NOMO-1 (cell line): ENCODE measurements at regions not wholly inside any gene's neighbourhood (a gene's known extent, or its start where the extent isn't known, plus 50 kb on each side); places are given as distances from the start of the nearest gene placed in this dataset.

Experiments
- DNase-seq, 2 experiments: peaks; one replicate each; lab custom pipeline; 2025; ENCODE audit not compliant: unreplicated experiment in 2 of 2; lab: John Stamatoyannopoulos, UW

DNA sequence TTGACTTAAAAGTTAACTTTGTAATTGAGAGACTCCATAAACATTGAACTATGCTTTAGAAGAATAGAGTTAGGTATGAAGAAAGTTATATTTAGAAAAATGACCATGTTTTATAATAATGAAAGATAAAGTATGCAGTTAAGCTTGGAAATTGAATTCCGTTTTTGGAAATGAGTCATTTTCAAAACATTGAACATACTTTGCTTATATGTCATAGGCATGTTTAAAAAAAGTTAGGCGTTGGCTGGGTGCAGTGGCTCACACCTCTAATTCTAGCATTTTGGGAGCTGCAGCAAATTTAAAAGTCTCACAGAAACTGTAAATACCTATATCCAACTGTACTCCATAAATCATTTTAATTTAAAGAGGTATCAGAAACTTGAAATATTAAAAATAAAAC, 607.4 kb downstream of the CBLN2 start:
- DNase-seq: no peak

DNA sequence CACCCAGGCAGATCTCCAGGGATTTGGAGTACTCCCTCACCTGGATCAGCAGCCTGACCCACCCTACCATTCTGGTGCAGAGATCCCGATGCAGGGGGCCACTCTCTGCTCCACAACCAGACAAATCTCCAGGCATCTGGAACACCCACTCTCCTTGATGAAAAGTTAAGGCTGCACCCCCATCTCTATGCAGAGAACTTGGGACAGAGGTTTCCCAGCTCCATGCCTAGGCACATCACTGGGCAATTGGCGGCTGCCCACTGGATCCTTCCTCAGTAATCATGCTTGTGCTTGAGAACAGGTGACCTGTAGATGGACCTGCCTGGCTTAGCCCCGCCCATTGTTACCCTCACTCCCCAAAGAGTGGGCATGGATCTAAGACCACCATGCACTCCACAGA, 624.9 kb downstream of the CBLN2 start:
- DNase-seq: no peak

DNA sequence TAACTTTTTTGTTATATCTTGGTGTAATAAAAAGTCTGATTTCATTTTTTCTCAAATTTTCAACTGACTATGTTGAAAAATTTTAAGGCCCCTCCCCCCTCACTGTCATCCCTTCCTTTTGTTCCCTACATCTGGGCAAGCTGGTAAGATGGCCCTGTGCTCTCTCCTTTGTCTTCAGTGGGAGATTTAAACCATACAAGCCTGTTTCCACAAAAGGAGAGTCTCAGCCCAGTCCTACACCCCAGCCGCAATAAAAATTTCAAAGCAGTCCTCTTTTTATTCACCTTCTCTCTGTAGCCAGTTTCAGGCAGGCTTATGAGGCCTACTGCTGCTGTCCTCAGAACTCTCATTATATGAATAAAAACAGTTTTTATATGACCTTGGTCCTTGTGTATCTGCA, 630.5 kb downstream of the CBLN2 start:
- DNase-seq: no peak

DNA sequence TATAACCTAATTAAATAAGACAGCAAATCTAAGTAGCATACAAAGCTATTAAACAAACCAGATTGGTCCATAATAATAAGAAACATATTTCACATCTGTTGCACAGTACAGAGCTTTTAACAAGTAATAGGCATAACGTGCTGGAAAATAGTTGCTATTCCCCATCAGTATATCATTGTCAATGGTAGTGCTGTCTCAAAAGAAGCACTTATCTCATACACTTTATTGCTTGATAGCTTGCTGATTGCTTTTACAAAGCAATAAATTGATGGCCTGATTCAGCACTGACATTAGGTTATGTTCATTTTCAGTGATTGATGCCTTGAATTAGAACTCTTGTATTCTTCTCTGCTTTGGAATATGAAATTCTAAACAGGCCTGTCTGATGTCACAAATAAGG, 641.7 kb downstream of the CBLN2 start:
- DNase-seq: no peak

DNA sequence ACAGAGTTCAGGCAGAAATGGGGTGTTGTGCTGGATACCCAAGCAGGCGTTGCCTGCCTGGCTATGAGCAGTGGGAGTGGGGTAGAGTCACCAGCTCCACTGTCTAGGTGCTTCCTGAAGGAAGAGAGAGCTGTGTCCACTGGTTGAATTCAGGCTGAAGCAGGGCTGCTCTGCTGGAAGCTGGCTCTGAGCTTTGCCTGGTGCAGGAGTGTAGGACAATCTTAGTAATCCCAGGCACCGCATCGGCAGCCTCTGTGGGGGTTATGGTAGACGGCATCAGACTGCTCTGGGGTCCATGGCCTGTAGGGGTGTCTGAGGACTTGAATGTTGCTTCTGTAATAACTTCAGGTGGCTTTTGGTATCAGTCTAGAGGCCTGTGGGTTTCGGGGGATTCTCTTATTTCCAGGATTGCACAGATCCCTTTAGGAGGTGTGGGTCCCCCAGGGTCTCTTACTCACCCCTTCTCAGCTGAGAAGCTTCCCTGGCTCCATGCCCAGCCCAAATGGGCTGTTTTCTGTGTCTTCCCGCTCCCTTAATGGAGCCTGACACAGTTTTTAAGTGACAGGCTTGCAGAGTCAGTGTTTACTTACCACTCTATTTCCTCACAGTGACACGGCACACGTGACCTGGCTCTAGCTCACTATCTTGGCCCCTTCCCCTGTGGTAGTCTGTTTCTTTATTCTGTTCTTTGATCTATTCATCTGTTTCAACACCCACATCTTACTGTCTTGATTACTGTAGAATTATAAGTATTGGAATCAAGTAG, 644.3 kb downstream of the CBLN2 start:
- no peak for DNase-seq

DNA sequence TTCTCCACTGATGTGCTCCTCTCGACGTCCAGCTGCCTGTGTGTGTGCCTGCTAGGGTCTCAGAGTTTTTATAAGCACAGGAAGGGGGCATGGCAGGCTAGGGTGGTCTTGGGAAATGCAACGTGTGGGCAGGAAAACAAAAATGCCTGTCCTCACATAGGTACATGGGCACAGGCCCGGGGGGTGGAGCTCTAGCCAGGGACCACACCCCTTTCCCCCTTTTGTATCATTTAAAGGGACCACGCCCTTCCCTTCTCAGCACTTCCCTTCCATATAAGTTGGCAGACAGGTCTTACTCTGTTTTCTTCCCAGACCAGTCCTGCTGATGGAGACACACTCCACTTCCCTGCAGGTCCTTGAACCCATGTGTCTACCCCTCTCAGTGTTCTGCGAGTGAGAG, 645.0 kb downstream of the CBLN2 start:
- no peak for DNase-seq

DNA sequence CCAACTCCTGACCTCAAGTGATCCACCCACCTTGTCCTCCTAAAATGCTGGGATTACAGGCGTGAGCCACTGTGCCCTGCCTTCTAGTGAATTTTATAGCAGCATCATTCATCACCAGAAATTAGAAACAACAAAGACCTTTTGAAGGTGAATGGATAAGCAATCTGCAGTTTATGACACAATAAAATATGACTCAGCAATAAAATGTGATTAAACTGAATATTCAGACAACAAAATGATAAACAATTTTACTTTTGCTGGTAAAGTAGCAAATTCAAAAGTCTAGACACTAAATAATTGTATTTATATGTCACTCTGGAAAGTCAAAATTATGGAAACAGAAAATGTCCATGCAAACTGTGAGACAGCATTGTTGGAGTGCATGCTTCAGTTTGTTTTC, 656.6 kb downstream of the CBLN2 start:
- no peak for DNase-seq

DNA sequence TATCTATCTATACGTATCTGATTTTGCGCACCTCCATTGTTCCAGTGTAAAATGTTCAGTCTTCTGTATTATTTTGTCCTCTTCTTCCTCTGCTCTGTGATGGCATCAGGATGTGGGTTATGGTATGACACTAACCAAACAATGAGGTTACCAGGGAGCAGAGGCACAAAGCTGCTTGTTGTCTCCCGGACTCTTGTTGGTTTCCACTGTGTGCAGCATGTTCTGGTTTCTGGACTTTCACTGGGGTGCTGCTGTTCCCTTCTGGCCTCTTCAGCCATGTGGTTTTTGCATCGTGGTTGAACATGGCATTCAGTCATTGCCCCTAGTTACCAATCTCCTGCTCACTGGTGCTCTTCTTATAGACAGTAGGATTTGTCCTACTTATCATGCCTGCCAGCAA, 665.9 kb downstream of the CBLN2 start:
- DNase-seq: no peak

DNA sequence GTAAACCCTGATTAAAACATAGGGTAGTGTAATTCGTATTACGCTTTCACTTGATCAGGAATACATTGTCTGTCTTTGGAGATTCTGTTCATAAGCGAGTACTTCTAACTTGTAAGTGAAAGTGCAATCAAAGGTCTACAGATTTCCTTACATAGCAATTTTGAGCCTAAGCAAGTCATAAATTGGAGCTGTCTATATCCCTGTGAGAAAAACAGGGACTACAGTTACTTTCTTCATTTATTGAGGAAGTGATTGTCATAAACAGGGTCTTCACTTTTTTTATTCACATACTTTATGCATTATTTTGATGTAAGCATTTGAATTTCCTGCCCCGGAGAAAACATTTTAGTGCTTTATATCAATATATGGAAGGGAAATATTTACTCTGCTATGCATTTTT, 670.4 kb downstream of the CBLN2 start:
- no peak for DNase-seq

DNA sequence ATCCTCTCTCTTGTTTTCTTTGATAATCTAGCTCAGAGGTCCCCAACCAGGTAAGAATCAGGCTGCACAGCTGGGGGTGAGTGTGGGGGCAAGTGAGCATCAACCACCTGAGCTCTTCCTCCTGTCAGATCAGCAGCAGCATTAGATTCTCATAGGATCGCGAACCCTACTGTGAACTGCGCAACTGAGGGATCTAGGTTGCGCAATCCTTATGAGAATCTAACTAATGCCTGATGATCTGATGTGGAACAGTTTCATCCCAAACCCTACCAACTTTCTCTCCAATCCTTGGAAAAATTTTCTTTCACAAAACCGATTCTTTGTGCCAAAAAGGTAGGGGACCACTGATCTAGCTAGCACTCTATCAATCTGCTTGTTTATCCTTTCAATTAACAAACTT, 678.3 kb downstream of the CBLN2 start:
- no peak for DNase-seq

DNA sequence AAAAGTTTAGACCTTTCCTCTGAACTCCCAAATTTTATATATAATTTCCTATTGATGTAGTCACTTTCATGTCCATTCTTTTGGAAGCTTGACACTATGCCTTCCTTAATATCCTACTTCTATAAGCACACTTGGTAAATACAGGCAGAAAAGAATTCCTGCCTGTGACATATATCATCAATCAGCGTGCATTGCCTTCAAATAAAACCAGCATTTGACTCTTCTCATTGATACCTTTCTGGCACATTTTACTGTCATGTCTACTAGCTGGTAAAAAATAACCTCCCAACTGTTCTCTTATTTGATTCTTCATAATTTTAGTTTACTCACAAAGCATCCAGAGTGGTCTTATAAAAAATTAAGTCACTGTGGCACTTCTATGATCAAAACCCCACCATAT, 693.5 kb downstream of the CBLN2 start:
- no peak for DNase-seq

DNA sequence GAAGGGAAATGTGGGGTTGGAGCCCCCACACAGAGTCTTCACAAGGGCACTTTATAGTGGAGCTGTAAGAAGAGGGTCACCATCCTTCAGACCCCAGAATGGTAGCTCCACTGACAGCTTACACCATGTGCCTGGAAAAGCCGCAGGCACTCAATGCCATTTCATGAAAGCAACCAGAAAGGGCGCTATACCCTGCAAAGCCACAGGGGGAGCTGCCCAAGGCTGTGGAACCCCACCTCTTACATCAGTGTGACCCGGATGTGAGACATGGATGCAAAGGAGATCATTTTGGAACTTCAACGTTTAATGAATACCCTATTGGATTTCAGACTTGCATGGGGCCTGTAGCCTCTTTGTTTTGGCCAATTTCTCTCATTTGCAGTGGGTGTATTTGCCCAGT, 694.7 kb downstream of the CBLN2 start:
- no peak for DNase-seq

DNA sequence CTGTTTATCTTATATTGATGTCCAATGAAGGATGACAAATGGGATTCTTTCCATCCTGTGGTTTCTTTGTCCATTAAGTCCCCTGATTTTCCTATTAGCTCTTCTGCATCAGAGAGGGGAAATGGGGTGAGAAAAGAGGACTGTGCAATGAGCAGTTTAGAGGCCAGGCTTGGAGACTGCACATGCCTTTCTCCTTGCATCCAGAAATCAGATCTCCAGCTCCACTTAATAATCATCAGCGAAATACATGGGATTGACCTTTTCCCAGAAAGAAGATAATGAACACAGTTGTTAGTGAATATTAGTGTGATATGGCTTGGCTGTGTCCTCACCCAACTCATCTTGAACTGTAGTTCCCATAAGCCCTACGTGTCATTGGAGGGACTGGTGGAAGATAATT, 697.4 kb downstream of the CBLN2 start:
- DNase-seq: no peak

DNA sequence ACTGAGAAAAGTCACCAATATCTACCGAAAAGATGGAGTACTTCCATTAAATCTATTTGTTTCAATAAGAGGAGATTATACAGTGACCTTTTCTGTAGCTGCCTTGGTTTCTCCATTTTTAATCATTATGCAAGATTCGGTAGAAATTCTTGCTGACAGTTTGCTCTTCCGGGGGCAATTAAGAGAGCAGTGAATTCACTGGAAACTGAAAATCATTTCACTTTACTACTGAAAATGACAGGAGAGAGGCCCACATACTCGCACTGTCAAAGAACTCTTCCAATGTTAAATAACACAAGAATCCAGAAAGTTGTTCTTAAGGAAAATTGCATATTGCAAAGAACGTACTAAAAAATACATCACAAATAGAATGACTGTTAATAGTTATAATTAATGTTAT, 699.3 kb downstream of the CBLN2 start:
- DNase-seq: no peak

DNA sequence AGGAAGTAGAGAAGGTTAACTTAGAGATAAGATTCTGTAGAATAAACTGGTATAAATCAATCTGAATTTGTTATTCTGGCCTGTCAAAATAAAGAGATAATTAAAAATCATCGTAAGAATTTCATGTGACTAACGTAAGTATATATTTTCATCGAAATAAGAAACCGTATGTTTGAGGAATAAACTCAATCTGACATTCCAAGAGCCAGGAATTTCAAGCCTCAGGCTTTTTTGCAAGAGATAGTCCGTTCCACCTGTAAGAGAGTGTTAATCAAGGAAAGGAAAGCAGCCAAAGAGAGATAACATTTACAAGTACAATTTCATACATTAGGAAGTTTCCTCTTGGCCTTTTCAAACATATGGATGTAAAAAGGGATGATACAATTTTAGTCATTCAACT, 701.5 kb downstream of the CBLN2 start:
- DNase-seq: no peak

DNA sequence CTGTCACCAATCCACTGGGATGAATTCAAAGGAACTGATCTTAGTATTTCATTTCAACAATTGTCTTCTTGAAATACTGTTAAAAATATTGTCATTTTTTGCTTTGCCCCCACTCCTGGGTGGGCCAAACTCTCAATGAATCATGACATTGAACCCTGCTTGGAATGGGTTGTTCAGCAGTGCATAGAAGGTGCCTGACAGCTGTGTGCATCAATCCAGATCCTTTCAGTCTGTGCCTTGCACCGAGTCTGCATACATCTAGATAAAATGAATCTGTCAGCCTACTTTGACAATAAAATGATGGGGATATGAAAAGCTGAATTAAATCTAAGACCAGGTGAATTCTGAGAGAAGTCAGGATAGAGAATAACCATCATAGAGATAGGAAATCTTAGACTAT, 706.6 kb downstream of the CBLN2 start:
- DNase-seq: no peak

DNA sequence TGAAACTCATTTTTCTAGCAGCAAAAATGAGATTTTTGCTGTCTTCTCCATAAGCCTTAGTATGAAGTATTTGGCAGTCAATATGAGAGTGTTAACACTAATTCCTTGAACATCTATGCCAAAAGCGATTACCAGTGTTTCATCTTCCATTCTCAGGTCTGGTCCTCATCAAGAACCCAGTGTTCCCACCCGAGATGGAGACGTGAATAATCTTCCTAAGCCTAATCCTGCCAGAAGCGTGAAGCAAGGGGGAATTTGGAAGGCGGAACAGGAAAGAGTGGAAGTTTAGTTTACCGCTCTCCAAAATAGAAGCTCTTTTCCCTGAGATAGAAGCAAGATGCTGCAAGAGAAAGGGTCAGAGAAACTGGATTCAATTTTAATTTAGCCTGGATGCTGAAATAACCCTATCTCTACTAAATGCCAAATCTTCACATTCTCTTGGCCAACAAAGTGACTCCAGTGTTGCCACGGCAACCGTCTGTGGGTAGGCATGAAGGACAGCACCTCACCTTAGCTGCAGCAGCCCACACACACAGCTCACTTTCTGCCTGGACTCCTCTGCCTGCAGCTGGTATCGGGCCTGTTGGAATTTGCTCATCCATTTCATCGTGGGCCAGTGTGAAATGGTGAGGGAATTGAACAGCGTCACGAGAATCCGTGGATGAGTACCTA, 711.1 kb downstream of the CBLN2 start:
- no peak for DNase-seq

DNA sequence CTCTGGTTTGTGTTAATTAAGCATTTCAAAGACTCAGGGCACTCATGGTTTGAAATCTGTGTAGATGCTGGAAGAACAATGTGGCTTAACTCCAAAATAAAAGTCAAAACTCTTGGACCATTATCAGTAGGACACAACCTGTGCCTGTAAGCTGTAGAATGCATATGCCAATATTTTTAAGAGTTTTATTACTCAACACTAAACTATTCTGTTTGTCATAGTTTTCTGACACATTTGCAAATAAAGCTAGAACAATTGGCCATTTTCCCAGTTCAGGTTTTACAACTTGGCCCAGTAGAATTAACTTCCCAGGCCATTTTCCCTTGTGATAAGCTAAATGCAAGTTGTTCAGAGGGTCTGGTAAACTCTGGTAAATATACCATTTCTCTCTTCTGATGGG, 713.1 kb downstream of the CBLN2 start:
- DNase-seq: no peak

DNA sequence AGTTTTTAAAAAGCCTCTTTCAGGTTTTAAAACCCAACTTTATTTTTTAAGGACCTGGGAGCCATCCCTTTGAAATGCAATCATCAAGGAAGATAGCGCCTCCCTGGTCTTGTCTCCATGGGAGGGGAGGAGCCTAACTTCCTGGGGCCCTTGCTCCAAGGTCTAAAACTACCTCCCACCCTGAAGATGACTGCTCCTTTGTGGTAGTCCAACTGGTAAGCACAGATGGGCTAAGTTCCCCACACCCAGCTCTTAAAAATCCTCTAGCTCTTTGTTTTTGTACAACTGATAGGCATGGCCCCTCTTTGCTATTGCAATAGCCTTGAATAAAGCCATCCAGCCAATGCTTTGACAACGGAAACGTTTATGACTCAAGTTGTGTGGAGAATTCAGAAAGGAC, 716.8 kb downstream of the CBLN2 start:
- DNase-seq: no peak

DNA sequence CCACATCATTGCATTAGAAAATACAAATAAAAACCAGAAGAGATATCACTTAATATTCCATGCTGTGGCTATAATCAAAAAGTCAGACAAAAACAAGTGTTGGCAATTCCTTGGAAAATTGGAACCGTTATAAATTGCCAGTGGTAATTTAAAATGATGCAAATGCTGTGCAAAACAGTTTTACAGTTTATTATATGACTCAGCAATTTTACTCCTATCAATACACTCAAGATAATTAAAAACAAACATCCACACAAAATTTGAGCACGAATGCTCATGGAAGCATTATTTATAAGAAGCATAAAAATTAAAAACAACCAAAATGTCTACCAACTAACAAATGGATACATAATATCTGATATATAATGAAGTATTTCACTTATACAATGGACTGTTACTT, 728.8 kb downstream of the CBLN2 start:
- no peak for DNase-seq

DNA sequence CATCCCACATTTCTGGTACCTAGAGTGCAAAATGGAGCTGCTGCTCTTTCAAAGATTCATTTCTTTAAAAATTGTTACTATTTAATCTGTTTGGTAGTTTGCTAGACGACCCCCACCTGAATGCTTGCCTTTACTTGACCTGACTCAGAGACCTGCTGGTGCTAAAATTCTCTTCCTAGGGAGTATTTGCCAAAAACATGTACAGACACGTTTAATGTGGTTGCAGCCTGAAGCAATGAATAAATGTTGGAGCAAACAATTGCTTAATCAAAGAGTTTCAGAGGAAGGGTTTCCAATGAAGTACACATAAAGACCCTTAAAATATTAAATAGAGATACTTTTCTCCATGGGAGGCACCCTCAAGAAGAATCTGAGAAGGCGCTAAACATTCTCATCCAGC, 734.4 kb downstream of the CBLN2 start:
- DNase-seq: no peak

DNA sequence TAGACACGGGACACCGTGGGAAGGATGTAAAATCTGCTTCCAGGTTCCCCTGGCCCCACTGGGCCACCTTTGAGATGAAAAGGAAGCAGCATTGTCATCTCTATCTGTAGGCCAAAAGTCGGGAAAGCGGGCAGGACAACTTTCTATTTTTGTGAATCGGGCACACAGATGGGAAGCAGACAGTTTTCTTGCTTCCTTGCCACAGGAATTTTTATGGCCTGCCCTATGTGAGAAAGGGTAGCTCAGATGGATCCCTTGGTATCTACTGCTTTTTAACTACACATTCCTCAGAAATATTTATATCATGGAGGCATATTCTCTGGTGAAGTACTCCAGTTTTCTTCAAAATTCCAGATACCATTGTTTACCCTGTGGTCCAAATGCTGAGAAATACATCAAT, 735.5 kb downstream of the CBLN2 start:
- no peak for DNase-seq

DNA sequence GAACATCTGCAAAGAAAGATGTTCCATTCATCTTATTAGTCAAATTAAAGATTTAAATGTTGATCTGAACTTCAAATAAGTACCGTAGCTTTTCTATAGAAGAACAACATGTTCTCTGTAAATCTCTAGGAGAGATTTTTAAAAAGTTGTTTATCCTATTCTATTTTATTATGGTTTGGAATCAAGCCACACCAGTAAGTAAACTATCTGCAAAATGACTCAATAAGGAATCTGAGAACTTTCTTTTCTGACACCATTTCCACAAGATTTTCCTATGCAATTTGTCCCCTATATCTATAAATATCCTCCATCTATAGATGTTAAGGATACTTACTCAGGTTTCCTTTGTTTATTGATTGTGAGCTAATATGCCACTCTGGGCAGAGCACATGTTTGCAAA, 736.6 kb downstream of the CBLN2 start:
- no peak for DNase-seq
